Panc1 (cell line): ENCODE measurements at regions not wholly inside any gene's neighbourhood (a gene's known extent, or its start where the extent isn't known, plus 50 kb on each side); places are given as distances from the start of the nearest gene placed in this dataset.

Experiments
- ATAC-seq: fragments of 200-7000 bp; cut with Tn5 transposase; 2 replicates; pipeline ENCODE4 v1.9.1; 2020; ENCODE audit warnings: mild to moderate bottlenecking, moderate library complexity
- BruUV-seq: library from RNA; stranded (reverse); fragments of 400-500 nt; replicated peaks from 2 replicates; lab custom pipeline; 2021; lab: Mats Ljungman, UMichigan
- CTCF ChIA-PET: fragments of 300-600 bp; sonication (Branson Sonifier 250); formaldehyde crosslinking; loops from one replicate; lab custom pipeline; 2022; ENCODE audit warnings: antibody characterized with exemption; lab: Charles Lee
- POLR2A ChIA-PET: fragments of 300-600 bp; sonication (Branson Sonifier 250); formaldehyde crosslinking; loops from one replicate; lab custom pipeline; 2022; ENCODE audit warnings: antibody characterized with exemption; lab: Charles Lee
- DNase-seq: peaks from one replicate; pipeline ENCODE4 v3.0.0-alpha.2; 2010; ENCODE audit warnings: low read depth, low spot score
- H3K27ac ChIP-seq: 2 replicates; pipeline ENCODE4 v1.5.1; 2011; ENCODE audit warnings: mild to moderate bottlenecking, low read length, inconsistent platforms
- H3K27me3 ChIP-seq: fragments of 200-500 bp; sonication (Bioruptor generic); 2 replicates; pipeline ENCODE4 v1.6.0; 2014; ENCODE audit warnings: low read length, inconsistent platforms; ENCODE audit not compliant: control insufficient read depth, insufficient read depth
- H3K36me3 ChIP-seq: fragments of 200-500 bp; sonication (Bioruptor generic); 2 replicates; pipeline ENCODE4 v1.5.1; 2014; ENCODE audit warnings: inconsistent platforms, mild to moderate bottlenecking, low read length, moderate library complexity; ENCODE audit not compliant: control insufficient read depth, insufficient read depth
- H3K4me1 ChIP-seq: 2 replicates; pipeline ENCODE4 v1.5.1; 2011; ENCODE audit warnings: inconsistent platforms, mild to moderate bottlenecking, low read length, moderate library complexity; ENCODE audit not compliant: control insufficient read depth, insufficient read depth
- H3K4me3 ChIP-seq, 2 experiments: 2 replicates each; pipeline ENCODE4 v1.5.1; 2011 to 2012; ENCODE audit warnings: low read depth in 2 of 2, low read length in 2 of 2, mild to moderate bottlenecking in 2 of 2, inconsistent platforms in 1 of 2, moderate library complexity in 1 of 2
- H3K9me3 ChIP-seq: fragments of 200-500 bp; sonication (Bioruptor generic); 2 replicates; pipeline ENCODE4 v1.5.1; 2014; ENCODE audit warnings: low read depth, mild to moderate bottlenecking, inconsistent platforms, low read length, moderate library complexity; ENCODE audit not compliant: control insufficient read depth, insufficient read depth
- CTCF ChIP-seq: fragments of 450-650 bp; IDR thresholded peaks from 2 replicates; pipeline ENCODE4 v1.5.1; 2017; ENCODE audit warnings: mild to moderate bottlenecking
- POLR2AphosphoS5 ChIP-seq: IDR thresholded peaks from 2 replicates; pipeline ENCODE4 v1.6.1; 2012; ENCODE audit warnings: mild to moderate bottlenecking, low read depth, low read length, moderate library complexity
- REST ChIP-seq, 2 experiments: IDR thresholded peaks; 2 replicates each; pipeline ENCODE4 v1.6.1; 2011 to 2012; ENCODE audit warnings: low read depth in 2 of 2, control low read depth in 1 of 2, low read length in 1 of 2, mild to moderate bottlenecking in 1 of 2, moderate library complexity in 1 of 2; ENCODE audit not compliant: insufficient read depth in 1 of 2
- SIN3A ChIP-seq: IDR thresholded peaks from 2 replicates; pipeline ENCODE4 v1.6.1; 2012; ENCODE audit warnings: low read depth, mild to moderate bottlenecking, low read length, moderate library complexity, borderline replicate concordance; ENCODE audit not compliant: insufficient read depth
- TCF7L2 ChIP-seq: IDR thresholded peaks from 2 replicates; pipeline ENCODE4 v1.6.1; 2011; ENCODE audit warnings: mild to moderate bottlenecking, low read depth, low read length, inconsistent platforms
- in situ Hi-C: cut with HindIII; loops from 2 replicates; pipeline ENCODE4 v1.10.0; 2016; ENCODE audit warnings: low sequenced_read_pairs, low pct_unique_long_range_greater_than_20kb
- intact Hi-C: fragments of 100-400 bp; cut with micrococcal nuclease; formaldehyde crosslinking; loops from one replicate; pipeline ENCODE4 v1.10.0; 2022; ENCODE audit not compliant: unreplicated experiment

GRCh38 chr4:127134490-127134889 lies 498.3 kb upstream of the INTU start:
- ATAC-seq (no peak), DNase-seq (no peak)
- no peaks in the 10 kb centered on the region for H3K9me3 ChIP-seq
- intact Hi-C loops = no loop called here
- BruUV-seq = no TSS peak
- no peaks in the 10 kb centered on the region for H3K4me1 ChIP-seq
- H3K27me3 ChIP-seq = no peaks in the 10 kb centered on the region
- CTCF ChIA-PET = no interaction called here
- no peak for TF ChIP-seq REST (IDR thresholded peaks at IDR 0.05; ENCODE audit: insufficient read depth in 1 of 2, low read depth in 2 of 2, low read length in 1 of 2)
- in situ Hi-C loops = no loop called here
- H3K36me3 ChIP-seq = no peaks in the 10 kb centered on the region
- POLR2A ChIA-PET = no interaction called here
- H3K27ac ChIP-seq = no peak overlapping the region
- no peak overlapping the region for H3K4me3 ChIP-seq

- intact Hi-C loops = no loop called here
- no peaks in the 10 kb centered on the region for H3K4me1 ChIP-seq
- DNase-seq (no peak), ATAC-seq (no peak)
- no peak overlapping the region for H3K4me3 ChIP-seq
- no peak overlapping the region for H3K27ac ChIP-seq
- no peak for TF ChIP-seq POLR2AphosphoS5
- no peak for TF ChIP-seq REST (IDR thresholded peaks at IDR 0.05; ENCODE audit: insufficient read depth in 1 of 2, low read depth in 2 of 2, low read length in 1 of 2)
- TF ChIP-seq TCF7L2 = no peak
- TF ChIP-seq CTCF = no peak
- TF ChIP-seq SIN3A = no peak
- BruUV-seq = no TSS peak
- H3K27me3 ChIP-seq = no peaks in the 10 kb centered on the region
- no peaks in the 10 kb centered on the region for H3K9me3 ChIP-seq
- POLR2A ChIA-PET = no interaction called here
- in situ Hi-C loops = no loop called here
- no peaks in the 10 kb centered on the region for H3K36me3 ChIP-seq
- CTCF ChIA-PET = no interaction called here
Measured at GRCh38 chr4:127138586-127138985, 494.2 kb upstream of the INTU start.
